ENCODE measurements at regions not wholly inside any gene's neighbourhood (a gene's known extent, or its start where the extent isn't known, plus 50 kb on each side); places are given as distances from the start of the nearest gene placed in this dataset.

GRCh38 chr3:180496995-180497394 lies 105.0 kb upstream of the TTC14 start:
- TF ChIP-seq ZNF274 (IDR thresholded peaks at IDR 0.05; ENCODE audit: low read depth, low read length) = no peak
- no peak overlapping the region for H3K4me3 ChIP-seq (ENCODE audit: low read length)

GRCh38 chr3:180516368-180516767 lies 85.6 kb upstream of the TTC14 start:
- no peak overlapping the region for H3K4me3 ChIP-seq (ENCODE audit: low read length)
- TF ChIP-seq ZNF274 (IDR thresholded peaks at IDR 0.05; ENCODE audit: low read depth, low read length) = no peak

GRCh38 chr3:180523040-180523439 lies 78.9 kb upstream of the TTC14 start:
- TF ChIP-seq ZNF274 (IDR thresholded peaks at IDR 0.05; ENCODE audit: low read depth, low read length) = no peak

GRCh38 chr3:180528843-180529242 lies 73.1 kb upstream of the TTC14 start:
- H3K4me3 ChIP-seq (ENCODE audit: low read length) = no peak overlapping the region
- TF ChIP-seq ZNF274 (IDR thresholded peaks at IDR 0.05; ENCODE audit: low read depth, low read length) = no peak

More at GRCh38 chr3:180523040-180523439, 78.9 kb upstream of the TTC14 start:
- H3K4me3 ChIP-seq (ENCODE audit: low read length) = no peak overlapping the region

DNA sequence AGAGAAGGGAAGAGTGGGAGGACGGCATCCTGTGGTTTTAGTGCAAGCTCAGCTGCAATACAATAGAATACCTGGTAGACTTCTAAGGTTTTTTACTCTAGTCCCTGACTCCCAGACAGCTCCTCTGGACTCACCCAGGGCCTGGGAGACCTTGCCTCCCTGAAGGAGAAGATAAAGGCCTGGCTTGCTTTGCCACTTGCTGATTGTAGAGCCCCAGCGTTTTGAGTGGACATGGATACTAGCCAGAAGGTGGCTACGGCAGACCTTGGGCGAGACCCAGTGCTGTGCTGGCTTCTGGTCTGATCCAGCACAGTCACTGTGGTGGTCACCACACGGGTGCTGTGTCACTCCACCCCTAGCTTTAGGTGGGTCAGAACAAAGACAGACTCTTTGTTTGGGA lies 72.2 kb upstream of the TTC14 start:
- H3K4me3 ChIP-seq (ENCODE audit: low read length) = no peak overlapping the region
- TF ChIP-seq ZNF274 (IDR thresholded peaks at IDR 0.05; ENCODE audit: low read depth, low read length) = no peak

DNA sequence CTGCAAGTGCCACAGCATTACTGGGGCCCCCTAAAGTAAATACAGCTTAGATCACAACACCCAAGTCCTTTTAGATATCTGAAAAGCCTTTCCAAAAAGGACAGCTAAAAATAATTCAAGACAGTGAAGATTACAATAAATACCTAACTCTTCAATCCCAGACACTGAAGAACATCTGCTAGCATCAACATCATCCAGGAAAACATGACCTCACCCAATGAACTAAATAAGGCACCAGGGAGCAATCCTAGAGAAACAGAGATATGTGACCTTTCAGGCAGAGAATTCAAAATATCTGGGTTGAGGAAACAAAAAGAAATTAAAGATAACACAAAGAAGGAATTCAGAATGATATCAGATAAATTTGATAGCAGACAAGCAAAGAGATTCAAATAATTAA lies 71.7 kb upstream of the TTC14 start:
- no peak for TF ChIP-seq ZNF274 (IDR thresholded peaks at IDR 0.05; ENCODE audit: low read depth, low read length)
- no peak overlapping the region for H3K4me3 ChIP-seq (ENCODE audit: low read length)

DNA sequence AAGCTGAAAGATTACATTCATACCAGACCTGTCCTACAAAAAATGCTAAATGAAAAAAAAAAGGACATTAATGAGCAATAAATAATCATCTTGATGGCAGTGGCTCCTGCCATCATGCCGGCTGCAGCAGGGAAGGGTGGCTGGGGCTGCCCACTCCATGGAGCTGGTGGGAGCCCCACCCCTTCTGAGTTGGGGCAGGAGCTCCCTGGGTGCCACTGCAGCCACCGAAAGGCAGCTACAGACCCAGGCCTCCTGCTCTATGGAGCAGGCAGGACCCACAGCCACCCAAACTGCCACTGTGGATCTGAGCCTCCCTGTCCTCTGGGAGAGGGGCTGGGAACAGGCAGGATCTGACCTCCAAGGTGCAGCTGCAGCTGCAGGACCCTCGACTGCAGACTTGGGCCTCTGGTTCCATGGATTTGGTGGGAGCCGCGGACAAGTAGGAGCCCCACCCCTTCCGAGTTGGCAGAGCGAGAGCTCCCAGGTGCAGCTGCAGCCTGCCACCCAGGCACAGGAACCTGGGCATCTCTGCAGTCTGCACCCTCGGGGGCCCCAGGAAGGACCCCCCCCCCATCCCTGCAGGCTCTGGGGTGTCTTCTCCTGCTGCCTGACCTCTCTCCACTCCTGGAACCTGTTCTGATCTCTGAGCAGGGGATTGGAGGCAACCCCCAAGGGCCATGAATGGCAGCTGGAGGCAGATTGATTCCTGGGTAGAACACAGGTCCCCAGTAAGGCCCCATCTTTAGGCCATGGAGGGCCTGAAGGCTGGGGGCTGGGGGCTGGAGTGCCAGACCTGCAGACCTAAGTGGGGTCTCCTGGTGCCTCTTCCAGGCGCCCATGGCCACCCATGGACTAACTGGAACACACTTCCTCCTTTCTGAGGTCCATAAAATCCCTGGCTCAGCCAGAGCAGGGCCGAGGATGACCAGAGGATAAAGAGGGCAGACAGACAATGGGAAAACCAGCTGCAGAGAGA lies 70.4 kb upstream of the TTC14 start:
- TF ChIP-seq ZNF274 (IDR thresholded peaks at IDR 0.05; ENCODE audit: low read depth, low read length) = no peak
- H3K4me3 ChIP-seq (ENCODE audit: low read length) = no peak overlapping the region

DNA sequence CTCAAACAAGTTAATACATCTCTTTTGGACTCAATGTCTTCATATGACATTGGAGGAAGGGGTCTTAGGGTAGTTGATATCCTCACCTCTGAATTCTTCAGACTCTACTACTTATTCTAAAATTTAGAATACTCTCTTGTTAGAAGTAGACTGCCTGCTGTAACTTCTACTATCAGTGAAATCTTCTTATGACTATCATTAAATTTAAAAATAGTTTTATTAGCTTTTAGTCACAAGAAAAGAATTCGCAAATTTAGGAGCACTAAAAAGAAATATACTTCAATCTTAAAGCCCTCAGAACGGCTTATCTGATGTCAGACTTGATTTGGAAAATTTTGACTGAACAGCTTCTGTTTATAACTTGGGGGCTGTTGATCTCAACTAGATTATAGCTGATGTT lies 67.1 kb upstream of the TTC14 start:
- H3K4me3 ChIP-seq (ENCODE audit: low read length) = no peak overlapping the region
- no peak for TF ChIP-seq ZNF274 (IDR thresholded peaks at IDR 0.05; ENCODE audit: low read depth, low read length)

GRCh38 chr3:180538493-180538892 lies 63.5 kb upstream of the TTC14 start:
- no peak for TF ChIP-seq ZNF274 (IDR thresholded peaks at IDR 0.05; ENCODE audit: low read depth, low read length)
- H3K4me3 ChIP-seq (ENCODE audit: low read length) = no peak overlapping the region

GRCh38 chr3:180543877-180544276 lies 58.1 kb upstream of the TTC14 start:
- no peak overlapping the region for H3K4me3 ChIP-seq (ENCODE audit: low read length)
- no peak for TF ChIP-seq ZNF274 (IDR thresholded peaks at IDR 0.05; ENCODE audit: low read depth, low read length)

GRCh38 chr3:180546863-180547262 lies 55.1 kb upstream of the TTC14 start:
- TF ChIP-seq ZNF274 (IDR thresholded peaks at IDR 0.05; ENCODE audit: low read depth, low read length) = no peak
- no peak overlapping the region for H3K4me3 ChIP-seq (ENCODE audit: low read length)

DNA sequence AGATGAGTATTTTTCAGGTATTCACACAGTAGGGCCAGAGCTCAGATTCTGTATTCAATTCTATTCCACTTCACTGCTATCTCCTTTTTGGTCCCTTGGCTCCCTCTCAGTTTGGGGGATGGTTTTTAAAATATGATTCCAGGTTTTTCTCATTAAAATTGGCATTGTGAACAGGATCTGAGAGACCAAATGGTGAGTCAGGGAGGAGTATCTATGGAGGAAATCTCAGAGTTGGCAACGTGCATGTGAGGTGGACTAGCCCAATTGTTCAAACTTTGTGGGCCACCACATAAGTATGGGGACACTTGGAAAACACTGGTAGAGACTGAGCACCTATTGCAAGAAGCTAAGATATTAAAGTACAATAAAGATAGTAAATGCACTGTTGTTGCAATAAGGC lies 53.9 kb upstream of the TTC14 start:
- H3K4me3 ChIP-seq (ENCODE audit: low read length) = no peak overlapping the region
- no peak for TF ChIP-seq ZNF274 (IDR thresholded peaks at IDR 0.05; ENCODE audit: low read depth, low read length)

Data from GM08714 (cell line).